Left lung (tissue), 4 donors: ENCODE measurements at regions not wholly inside any gene's neighbourhood (a gene's known extent, or its start where the extent isn't known, plus 50 kb on each side); places are given as distances from the start of the nearest gene placed in this dataset.

ENCODE experiments used
- ATAC-seq: fragments of 200-7000 bp; cut with Tn5 transposase; one replicate; pipeline ENCODE4 v1.9.1; 2020; ENCODE audit warnings: moderate library complexity
- DNase-seq, 4 donors: peaks; one replicate each; pipeline ENCODE4 v3.0.0-alpha.2; 2013 to 2020
- H3K27ac ChIP-seq, 2 donors: fragments of 200-600 bp; sonication (generic) in 1 of 2; one replicate each; pipeline versions ENCODE4 v1.5.0 to v1.8.0; 2020 to 2021
- H3K27me3 ChIP-seq, 2 donors: fragments of 200-600 bp; sonication (generic) in 1 of 2; one replicate each; pipeline versions ENCODE4 v1.5.0 to v1.8.0; 2020 to 2021
- H3K36me3 ChIP-seq, 2 donors: fragments of 200-600 bp; sonication (generic) in 1 of 2; one replicate each; pipeline versions ENCODE4 v1.5.0 to v1.8.0; 2020 to 2021
- H3K4me1 ChIP-seq, 2 donors: fragments of 200-600 bp; one replicate each; pipeline ENCODE4 v1.8.0; 2021
- H3K4me3 ChIP-seq, 2 donors: fragments of 200-600 bp; sonication (generic) in 1 of 2; one replicate each; pipeline versions ENCODE4 v1.5.0 to v1.8.0; 2020 to 2021; ENCODE audit warnings: mild to moderate bottlenecking in 1 of 2
- H3K9me3 ChIP-seq, 2 donors: fragments of 200-600 bp; sonication (generic) in 1 of 2; one replicate each; pipeline versions ENCODE4 v1.5.0 to v1.8.0; 2020 to 2021
- intact Hi-C, 2 donors: fragments of 100-400 bp; cut with DNase I; formaldehyde crosslinking; loops; one replicate each; pipeline versions ENCODE4 v1.11.2 to v1.14.2; 2022
- TF ChIP-seq, protein P1 (sequence below), 2 donors: fragments of 200-600 bp; sonication (generic) in 1 of 2; IDR thresholded peaks; one replicate each; pipeline versions ENCODE4 v1.5.0 to v1.8.0; 2021; ENCODE audit warnings: antibody characterized with exemption in 2 of 2
- donor health status: DM: no; HTN: yes; CAD: no.
- donor health status: DM: no; HTN: no; CAD: no.

DNA sequence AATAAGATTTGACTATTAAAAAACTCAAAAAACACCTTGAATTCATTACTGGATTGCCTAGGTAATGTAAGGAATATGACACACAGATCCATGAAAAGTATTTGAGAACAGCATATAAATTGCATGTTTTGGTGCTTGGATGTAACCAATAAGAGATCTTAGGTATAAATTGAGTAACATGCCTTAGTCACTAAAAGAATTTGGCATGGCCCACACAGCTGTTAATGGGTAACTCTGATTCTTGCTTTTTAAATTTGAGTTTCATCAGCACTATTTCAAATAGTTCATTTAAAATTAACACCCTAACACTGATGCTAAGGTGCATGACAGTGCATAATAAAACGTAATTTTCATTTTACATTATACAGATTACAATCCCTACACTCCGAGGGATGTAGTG, 779.3 kb upstream of the WWC1 start:
- H3K9me3 ChIP-seq, result peaks cover 0 to 2% of the 10 kb centered on the region in 2 donors
- no peak overlapping the region for H3K4me3 ChIP-seq
- ATAC-seq, result no peak
- intact Hi-C loops, result no loop called here
- no peak for DNase-seq
- no peaks in the 10 kb centered on the region for H3K36me3 ChIP-seq
- H3K4me1 ChIP-seq, result no peaks in the 10 kb centered on the region
- TF ChIP-seq, protein P1, sequence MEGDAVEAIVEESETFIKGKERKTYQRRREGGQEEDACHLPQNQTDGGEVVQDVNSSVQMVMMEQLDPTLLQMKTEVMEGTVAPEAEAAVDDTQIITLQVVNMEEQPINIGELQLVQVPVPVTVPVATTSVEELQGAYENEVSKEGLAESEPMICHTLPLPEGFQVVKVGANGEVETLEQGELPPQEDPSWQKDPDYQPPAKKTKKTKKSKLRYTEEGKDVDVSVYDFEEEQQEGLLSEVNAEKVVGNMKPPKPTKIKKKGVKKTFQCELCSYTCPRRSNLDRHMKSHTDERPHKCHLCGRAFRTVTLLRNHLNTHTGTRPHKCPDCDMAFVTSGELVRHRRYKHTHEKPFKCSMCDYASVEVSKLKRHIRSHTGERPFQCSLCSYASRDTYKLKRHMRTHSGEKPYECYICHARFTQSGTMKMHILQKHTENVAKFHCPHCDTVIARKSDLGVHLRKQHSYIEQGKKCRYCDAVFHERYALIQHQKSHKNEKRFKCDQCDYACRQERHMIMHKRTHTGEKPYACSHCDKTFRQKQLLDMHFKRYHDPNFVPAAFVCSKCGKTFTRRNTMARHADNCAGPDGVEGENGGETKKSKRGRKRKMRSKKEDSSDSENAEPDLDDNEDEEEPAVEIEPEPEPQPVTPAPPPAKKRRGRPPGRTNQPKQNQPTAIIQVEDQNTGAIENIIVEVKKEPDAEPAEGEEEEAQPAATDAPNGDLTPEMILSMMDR (IDR thresholded peaks at IDR 0.05), result no peak
- H3K27me3 ChIP-seq, result no peaks in the 10 kb centered on the region
- no peak overlapping the region for H3K27ac ChIP-seq

DNA sequence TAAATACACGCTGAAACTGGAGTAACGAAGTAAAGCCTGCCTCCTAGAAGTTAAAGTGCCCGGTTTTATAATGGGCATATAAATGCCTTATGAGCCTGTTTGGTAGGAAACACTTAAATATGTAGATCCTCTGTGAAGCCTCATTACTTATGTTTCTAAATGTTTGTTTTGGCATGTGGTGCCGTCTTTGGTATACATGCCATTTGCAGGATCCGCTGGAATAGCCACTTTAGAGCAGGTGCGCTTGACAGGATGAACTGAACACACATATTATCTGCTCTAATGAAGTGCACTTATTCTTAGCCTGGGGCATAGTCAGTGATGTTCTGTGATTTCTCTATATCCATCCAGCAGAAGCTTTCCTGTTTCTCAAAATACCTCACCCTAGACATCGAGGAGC, 778.1 kb upstream of the WWC1 start:
- peaks cover 0 to 2% of the 10 kb centered on the region in 2 donors for H3K9me3 ChIP-seq

DNA sequence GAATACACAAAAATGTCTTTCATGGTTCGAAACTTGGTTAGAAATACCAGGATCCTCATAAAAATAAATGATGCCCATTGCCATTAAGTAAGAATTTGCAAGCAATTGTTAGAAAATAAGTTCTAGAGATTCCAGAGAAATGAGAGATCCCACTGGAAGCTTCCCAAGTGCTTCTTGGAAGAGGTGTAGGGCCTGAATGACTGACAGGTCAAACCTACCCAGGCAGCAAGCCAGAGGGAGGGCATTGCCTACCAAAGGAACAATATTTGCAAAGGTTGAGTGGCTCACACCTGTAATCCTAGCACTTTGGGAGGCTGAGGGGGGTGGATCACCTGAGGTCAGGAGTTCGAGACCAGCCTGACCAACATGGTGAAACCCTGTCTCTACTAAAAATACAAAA, 777.0 kb upstream of the WWC1 start:
- Histone ChIP-seq H3K27ac (no peak overlapping the region), H3K4me3 (no peak overlapping the region), H3K27me3 (no peaks in the 10 kb centered on the region), H3K36me3 (no peaks in the 10 kb centered on the region), H3K4me1 (no peaks in the 10 kb centered on the region), H3K9me3 (peaks cover 0 to 2% of the 10 kb centered on the region in 2 donors)
- intact Hi-C loops, result no loop called here
- ATAC-seq (no peak), DNase-seq (no peak)
- TF ChIP-seq, protein P1 (IDR thresholded peaks at IDR 0.05), result no peak

More for the DNA sequence above, 778.1 kb upstream of the WWC1 start:
- DNase-seq (no peak), ATAC-seq (no peak)
- Histone ChIP-seq H3K4me1 (no peaks in the 10 kb centered on the region), H3K27ac (no peak overlapping the region), H3K27me3 (no peaks in the 10 kb centered on the region), H3K36me3 (no peaks in the 10 kb centered on the region), H3K4me3 (no peak overlapping the region)
- TF ChIP-seq, protein P1 (IDR thresholded peaks at IDR 0.05), result no peak
- intact Hi-C loops, result no loop called here

DNA sequence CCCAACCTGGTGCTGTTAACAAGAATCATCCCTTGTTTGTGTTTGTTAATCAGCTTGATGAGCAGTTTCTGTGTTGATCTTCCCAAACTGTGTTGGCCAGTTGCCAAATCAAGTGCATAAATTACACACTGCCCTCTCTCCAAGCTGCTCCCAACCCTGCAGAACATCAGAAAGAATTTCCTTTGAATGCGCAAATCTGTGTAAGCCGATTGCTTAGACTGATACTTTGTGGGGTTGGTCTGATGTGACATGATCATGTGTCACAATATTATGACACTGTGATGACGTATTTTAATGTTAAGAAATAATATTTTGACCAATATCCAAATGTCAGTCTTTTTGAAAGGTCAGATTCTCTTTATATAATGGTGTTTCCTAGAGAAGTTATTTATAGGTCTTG, 766.4 kb upstream of the WWC1 start:
- Histone ChIP-seq H3K4me3 (no peak overlapping the region), H3K27me3 (no peaks in the 10 kb centered on the region), H3K9me3 (peaks cover 0 to 8% of the 10 kb centered on the region in 2 donors), H3K27ac (no peak overlapping the region), H3K36me3 (no peaks in the 10 kb centered on the region), H3K4me1 (no peaks in the 10 kb centered on the region)
- intact Hi-C loops, result no loop called here
- ATAC-seq (no peak), DNase-seq (peak in 2 of 4 donors; percentile 10 to 14)
- TF ChIP-seq, protein P1 (IDR thresholded peaks at IDR 0.05), result no peak

DNA sequence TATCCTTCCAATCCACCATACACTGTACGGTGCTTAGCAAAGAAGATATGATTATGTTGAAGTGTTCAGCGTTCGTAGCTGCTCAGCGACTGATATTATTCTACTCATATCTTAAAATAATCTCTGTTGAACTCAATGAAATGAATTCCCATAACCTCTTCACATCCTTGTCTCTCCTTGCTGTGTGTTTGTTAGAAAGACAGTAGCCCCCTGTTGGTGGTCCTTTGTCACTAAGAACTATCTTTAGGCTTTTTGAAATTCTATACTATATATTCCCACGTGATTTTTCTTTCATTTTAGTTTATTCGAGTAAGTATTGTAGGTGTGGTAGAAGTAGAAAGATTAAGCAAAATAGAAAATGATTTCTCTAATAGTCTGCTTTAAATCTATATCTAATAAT, 762.8 kb upstream of the WWC1 start:
- no peaks in the 10 kb centered on the region for H3K4me1 ChIP-seq
- intact Hi-C loops, result no loop called here
- ATAC-seq (no peak), DNase-seq (no peak)
- no peaks in the 10 kb centered on the region for H3K9me3 ChIP-seq
- no peaks in the 10 kb centered on the region for H3K27me3 ChIP-seq
- TF ChIP-seq, protein P1 (IDR thresholded peaks at IDR 0.05), result no peak
- H3K27ac ChIP-seq, result no peak overlapping the region
- no peak overlapping the region for H3K4me3 ChIP-seq
- no peaks in the 10 kb centered on the region for H3K36me3 ChIP-seq
